Transverse colon (tissue), 4 donors: ENCODE measurements at regions not wholly inside any gene's neighbourhood (a gene's known extent, or its start where the extent isn't known, plus 50 kb on each side); places are given as distances from the start of the nearest gene placed in this dataset.

Source experiments
- DNase-seq: peaks from one replicate; pipeline ENCODE4 v3.0.0-alpha.2; 2019
- H3K27ac ChIP-seq, 4 donors: fragments of 200-600 bp; sonication (generic); 2 replicates each; pipeline ENCODE4 v1.5.1; 2016 to 2018; ENCODE audit warnings: inconsistent platforms in 4 of 4
- H3K27me3 ChIP-seq: fragments of 200-600 bp; sonication (generic); 2 replicates; pipeline ENCODE4 v1.5.1; 2017; ENCODE audit warnings: inconsistent platforms
- H3K36me3 ChIP-seq, 4 donors: fragments of 200-600 bp; sonication (generic); 2 replicates each; pipeline ENCODE4 v1.5.1; 2017 to 2019; ENCODE audit warnings: inconsistent platforms in 4 of 4
- H3K4me1 ChIP-seq, 4 donors: fragments of 200-600 bp; sonication (generic); 2 replicates each; pipeline ENCODE4 v1.5.1; 2017 to 2020; ENCODE audit warnings: inconsistent platforms in 4 of 4
- H3K4me3 ChIP-seq, 4 donors: fragments of 200-600 bp; sonication (generic); 1 replicate in 1 of 4; 2 replicates in 3 of 4; pipeline versions ENCODE4 v1.5.1 to v1.6.1; 2017 to 2019; ENCODE audit warnings: inconsistent platforms in 4 of 4
- H3K9me3 ChIP-seq, 2 donors: fragments of 200-600 bp; sonication (generic); 2 replicates each; pipeline ENCODE4 v1.5.1; 2017 to 2019; ENCODE audit warnings: inconsistent platforms in 2 of 2
- EP300 ChIP-seq: sonication (generic); formaldehyde crosslinking; IDR thresholded peaks from one replicate; pipeline ENCODE4 v1.6.1; 2017; ENCODE audit warnings: antibody characterized with exemption, low read depth
- POLR2A ChIP-seq: fragments of 450-650 bp; IDR thresholded peaks from one replicate; pipeline ENCODE4 v1.6.1; 2016; ENCODE audit warnings: antibody characterized with exemption, mild to moderate bottlenecking, moderate library complexity
- POLR2AphosphoS5 ChIP-seq, 3 donors: sonication (generic); formaldehyde crosslinking; IDR thresholded peaks; one replicate each; pipeline ENCODE4 v1.6.1; 2016; ENCODE audit warnings: antibody characterized with exemption in 3 of 3
- WGBS, 2 donors: methylation state at CpG; one replicate each; pipeline ENCODE4 v1.1.5; 2018; ENCODE audit warnings: low coverage in 1 of 2; 5-methylcytosine and 5-hydroxymethylcytosine counted together
- in situ Hi-C, 4 donors: fragments of 200-750 bp; cut with MboI; loops; one replicate each; pipeline versions ENCODE4 v1.15.0 to v1.15.1; 2017; ENCODE audit warnings: low sequenced_read_pairs in 3 of 4, low pct_ligation_motif_present in 1 of 4, low pct_unique_long_range_greater_than_20kb in 1 of 4
- intact Hi-C: fragments of 100-400 bp; cut with DNase I; formaldehyde crosslinking; loops from one replicate; pipeline ENCODE4 v1.15.1; 2023; ENCODE audit warnings: low total_unique reads
- TF ChIP-seq, protein P1 (sequence below), 5 experiments: fragments of 200-600 bp in 3 of 5; fragments of 450-650 bp in 2 of 5; sonication (generic) in 3 of 5; IDR thresholded peaks; 1 replicate in 2 of 5; 2 replicates in 3 of 5; pipeline ENCODE4 v1.5.1; 2016 to 2017; ENCODE audit warnings: antibody characterized with exemption in 5 of 5, inconsistent platforms in 3 of 5, mild to moderate bottlenecking in 2 of 5, moderate library complexity in 1 of 5

DNA sequence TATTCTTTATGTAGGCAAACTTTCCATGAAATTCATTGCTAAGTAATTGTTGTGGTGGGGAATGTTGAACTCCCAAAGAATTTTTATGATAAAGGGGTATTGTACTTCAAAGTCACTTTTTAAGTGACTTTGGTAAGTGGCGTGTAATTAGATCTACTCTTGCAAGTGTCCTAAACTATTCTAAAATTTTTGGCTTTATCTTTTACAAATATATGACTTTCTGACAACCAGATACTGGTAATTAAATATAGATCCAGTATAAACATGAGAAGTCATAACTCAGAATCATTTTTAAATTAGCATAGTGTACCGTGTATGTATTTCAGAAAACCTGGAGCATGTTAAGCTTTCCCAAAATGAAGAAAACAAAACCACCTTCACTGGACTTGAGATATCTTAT lies 84.7 kb upstream of the HGF start:
- DNase-seq, result no peak
- no peaks in the 10 kb centered on the region for H3K27me3 ChIP-seq
- in situ Hi-C loops, result no loop called here
- WGBS, 2 donors, result 88% methylated on average over 2 of the region's 2 CpGs
- TF ChIP-seq EP300 (no peak), POLR2AphosphoS5 (IDR thresholded peaks at IDR 0.05) (no peak), POLR2A (no peak)
- TF ChIP-seq, protein P1, sequence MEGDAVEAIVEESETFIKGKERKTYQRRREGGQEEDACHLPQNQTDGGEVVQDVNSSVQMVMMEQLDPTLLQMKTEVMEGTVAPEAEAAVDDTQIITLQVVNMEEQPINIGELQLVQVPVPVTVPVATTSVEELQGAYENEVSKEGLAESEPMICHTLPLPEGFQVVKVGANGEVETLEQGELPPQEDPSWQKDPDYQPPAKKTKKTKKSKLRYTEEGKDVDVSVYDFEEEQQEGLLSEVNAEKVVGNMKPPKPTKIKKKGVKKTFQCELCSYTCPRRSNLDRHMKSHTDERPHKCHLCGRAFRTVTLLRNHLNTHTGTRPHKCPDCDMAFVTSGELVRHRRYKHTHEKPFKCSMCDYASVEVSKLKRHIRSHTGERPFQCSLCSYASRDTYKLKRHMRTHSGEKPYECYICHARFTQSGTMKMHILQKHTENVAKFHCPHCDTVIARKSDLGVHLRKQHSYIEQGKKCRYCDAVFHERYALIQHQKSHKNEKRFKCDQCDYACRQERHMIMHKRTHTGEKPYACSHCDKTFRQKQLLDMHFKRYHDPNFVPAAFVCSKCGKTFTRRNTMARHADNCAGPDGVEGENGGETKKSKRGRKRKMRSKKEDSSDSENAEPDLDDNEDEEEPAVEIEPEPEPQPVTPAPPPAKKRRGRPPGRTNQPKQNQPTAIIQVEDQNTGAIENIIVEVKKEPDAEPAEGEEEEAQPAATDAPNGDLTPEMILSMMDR (IDR thresholded peaks at IDR 0.05), result no peak
- intact Hi-C loops, result no loop called here
- H3K36me3 ChIP-seq, result no peaks in the 10 kb centered on the region
- H3K4me1 ChIP-seq, result no peaks in the 10 kb centered on the region
- H3K27ac ChIP-seq, result no peak overlapping the region
- no peaks in the 10 kb centered on the region for H3K9me3 ChIP-seq
- no peak overlapping the region for H3K4me3 ChIP-seq

DNA sequence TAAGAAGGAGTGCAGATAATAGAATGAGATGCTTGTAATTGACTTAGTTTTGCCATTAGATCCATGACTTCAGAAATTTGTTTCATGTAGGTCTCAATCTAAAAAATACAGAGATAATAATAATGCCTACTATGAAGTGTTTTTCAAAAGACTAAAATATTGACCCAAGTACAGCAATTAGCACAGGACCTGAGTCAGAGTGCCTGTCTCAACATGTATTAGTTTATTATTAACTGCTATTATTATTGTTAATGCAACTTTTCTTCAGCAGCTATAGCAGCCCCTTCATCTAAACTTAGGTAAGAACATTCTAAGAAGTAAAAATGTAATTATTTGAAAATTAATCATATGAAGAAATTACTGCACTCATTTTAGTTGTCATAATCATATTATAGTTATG lies 82.9 kb upstream of the HGF start:
- intact Hi-C loops, result no loop called here
- H3K27me3 ChIP-seq, result no peaks in the 10 kb centered on the region
- in situ Hi-C loops, result no loop called here
- no peaks in the 10 kb centered on the region for H3K9me3 ChIP-seq
- H3K4me3 ChIP-seq, result no peak overlapping the region
- no peaks in the 10 kb centered on the region for H3K4me1 ChIP-seq
- TF ChIP-seq EP300 (no peak), POLR2A (no peak), POLR2AphosphoS5 (IDR thresholded peaks at IDR 0.05) (no peak)
- TF ChIP-seq, protein P1 (IDR thresholded peaks at IDR 0.05), result no peak
- no peak for DNase-seq
- no peak overlapping the region for H3K27ac ChIP-seq
- H3K36me3 ChIP-seq, result no peaks in the 10 kb centered on the region

DNA sequence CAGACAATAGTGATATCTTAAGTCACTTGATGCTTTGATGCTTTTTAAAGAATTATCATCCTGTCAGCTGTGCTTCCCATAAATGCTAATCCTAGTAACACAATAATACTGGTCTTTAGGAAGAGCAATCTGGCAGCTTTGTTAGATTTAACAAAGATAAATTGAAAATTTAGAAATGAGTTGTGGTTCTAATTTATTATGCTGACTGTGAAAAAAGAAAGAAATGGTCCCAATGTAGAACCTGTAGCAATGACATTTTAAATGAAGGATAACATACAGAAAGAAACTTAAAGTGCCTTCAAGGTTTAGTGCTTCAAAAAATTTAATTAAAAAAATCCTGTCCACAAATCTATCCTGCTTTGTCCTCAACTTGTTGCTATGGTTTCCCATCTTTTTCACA lies 81.6 kb upstream of the HGF start:
- DNase-seq, result no peak
- Histone ChIP-seq H3K4me3 (no peak overlapping the region), H3K27ac (no peak overlapping the region), H3K36me3 (no peaks in the 10 kb centered on the region), H3K4me1 (no peaks in the 10 kb centered on the region), H3K27me3 (no peaks in the 10 kb centered on the region), H3K9me3 (no peaks in the 10 kb centered on the region)
- TF ChIP-seq EP300 (no peak), POLR2A (no peak), POLR2AphosphoS5 (IDR thresholded peaks at IDR 0.05) (no peak)
- TF ChIP-seq, protein P1 (IDR thresholded peaks at IDR 0.05), result no peak
- in situ Hi-C loops (no loop called here), intact Hi-C loops (no loop called here)

DNA sequence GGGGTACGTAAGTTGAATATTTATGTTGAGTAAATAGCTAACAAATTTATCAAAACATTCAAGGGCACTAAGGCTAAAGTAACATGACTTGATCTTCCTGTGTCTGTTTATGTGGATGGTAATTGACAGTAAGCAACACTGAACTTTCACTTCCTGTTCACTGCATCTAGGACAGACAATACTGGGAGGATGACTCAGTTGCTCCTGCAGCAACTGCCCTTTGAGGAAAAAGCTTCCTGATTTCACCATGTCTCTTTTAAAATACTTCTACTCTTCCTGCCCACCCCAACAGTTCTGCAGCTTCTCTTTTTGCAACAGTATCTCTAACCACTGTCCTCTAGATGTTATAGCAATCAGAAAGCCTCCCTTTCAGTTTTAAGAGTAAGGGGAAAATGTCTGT lies 76.6 kb upstream of the HGF start:
- DNase-seq, result no peak
- Histone ChIP-seq H3K27ac (peak overlapping the region; percentile 14 to 63 (median 30)), H3K4me1 (no peaks in the 10 kb centered on the region), H3K4me3 (no peak overlapping the region), H3K9me3 (no peaks in the 10 kb centered on the region), H3K36me3 (no peaks in the 10 kb centered on the region), H3K27me3 (no peaks in the 10 kb centered on the region)
- in situ Hi-C loops (no loop called here), intact Hi-C loops (no loop called here)
- 59 to 63% methylated on average over 1 of the region's 1 CpG for WGBS, 2 donors
- peak in 1 of 3 donors; percentile 33 for TF ChIP-seq POLR2AphosphoS5 (IDR thresholded peaks at IDR 0.05)
- TF ChIP-seq, protein P1 (IDR thresholded peaks at IDR 0.05), result no peak
